GM13977 (cell line): ENCODE measurements at regions not wholly inside any gene's neighbourhood (a gene's known extent, or its start where the extent isn't known, plus 50 kb on each side); places are given as distances from the start of the nearest gene placed in this dataset.
"Not testable (repeated sequence)": the region's sequence is repeated elsewhere in the genome, so short reads cannot be mapped to it uniquely, and the experiment has no call there.

Experiments
- DNase-seq: peaks from one replicate; pipeline ENCODE4 v3.0.0; 2012; ENCODE audit warnings: low spot score
- CTCF ChIP-seq: IDR thresholded peaks from 2 replicates; pipeline ENCODE4 v1.5.1; 2012; ENCODE audit warnings: mild to moderate bottlenecking, control low read depth; ENCODE audit not compliant: insufficient read depth; ENCODE audit errors: extremely low read depth, missing control alignments
- in situ Hi-C: fragments of 300-500 bp; cut with MboI; formaldehyde crosslinking; loops from one replicate; pipeline ENCODE4 v1.12.0; 2022; ENCODE audit warnings: low sequenced_read_pairs, low pct_unique_long_range_greater_than_20kb, mixed read lengths, inconsistent platforms; ENCODE audit not compliant: unreplicated experiment

- in situ Hi-C loops = no loop called here
- DNase-seq = no peak
- TF ChIP-seq CTCF = no peak
Measured at GRCh38 chr11:127795326-127795725, 792.0 kb downstream of the ETS1 start.

- in situ Hi-C loops = no loop called here
- TF ChIP-seq CTCF = no peak
- no peak for DNase-seq
Measured at GRCh38 chr11:127791844-127792243, 791.3 kb upstream of the KIRREL3 start.

- in situ Hi-C loops = no loop called here
- TF ChIP-seq CTCF = no peak
- no peak for DNase-seq
Measured at GRCh38 chr11:127790592-127790991, 790.0 kb upstream of the KIRREL3 start.

GRCh38 chr11:127789927-127790326 lies 789.4 kb upstream of the KIRREL3 start:
- in situ Hi-C loops = no loop called here

GRCh38 chr11:127772938-127773337 lies 772.4 kb upstream of the KIRREL3 start:
- in situ Hi-C loops = not testable (repeated sequence)

More at GRCh38 chr11:127789927-127790326, 789.4 kb upstream of the KIRREL3 start:
- TF ChIP-seq CTCF = peak; percentile 21
- no peak for DNase-seq

GRCh38 chr11:127768931-127769330 lies 768.4 kb upstream of the KIRREL3 start:
- in situ Hi-C loops, DNase-seq: not testable (repeated sequence)

More at GRCh38 chr11:127772938-127773337, 772.4 kb upstream of the KIRREL3 start:
- DNase-seq = not testable (repeated sequence)

GRCh38 chr11:127766734-127767133 lies 766.2 kb upstream of the KIRREL3 start:
- TF ChIP-seq CTCF = no peak

GRCh38 chr11:127738771-127739286 lies 738.3 kb upstream of the KIRREL3 start:
- TF ChIP-seq CTCF = no peak
- in situ Hi-C loops = no loop called here
- DNase-seq = no peak

More at GRCh38 chr11:127766734-127767133, 766.2 kb upstream of the KIRREL3 start:
- no peak for DNase-seq
- in situ Hi-C loops = no loop called here
